ENCODE measurements at regions not wholly inside any gene's neighbourhood (a gene's known extent, or its start where the extent isn't known, plus 50 kb on each side); places are given as distances from the start of the nearest gene placed in this dataset.

DNA sequence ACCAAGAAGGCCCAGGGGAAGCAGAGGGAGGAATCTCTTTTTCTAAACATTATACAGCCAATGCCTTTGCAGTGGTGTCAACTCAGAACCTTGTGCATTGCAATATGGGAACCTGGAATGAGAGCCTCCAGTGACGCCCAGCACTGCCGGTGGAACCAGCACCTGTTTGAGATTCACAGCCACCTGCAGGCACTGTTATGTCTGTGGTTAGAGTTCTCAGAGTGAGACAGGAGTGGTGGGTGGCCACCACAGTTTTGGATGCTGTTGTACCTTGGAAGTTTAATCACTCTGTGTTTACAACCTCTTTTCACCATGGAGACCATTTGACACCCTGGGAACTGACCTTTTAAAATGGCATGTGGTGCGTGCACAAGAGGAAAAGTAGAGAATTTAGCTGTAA lies 185.3 kb upstream of the KCNG1 start:
- BruUV-seq (replicated peaks) = no TSS peak
- no peak for TF ChIP-seq NFXL1 (CRISPR knock-in tag; IDR thresholded peaks at IDR 0.05)
- TF ChIP-seq, protein P1, sequence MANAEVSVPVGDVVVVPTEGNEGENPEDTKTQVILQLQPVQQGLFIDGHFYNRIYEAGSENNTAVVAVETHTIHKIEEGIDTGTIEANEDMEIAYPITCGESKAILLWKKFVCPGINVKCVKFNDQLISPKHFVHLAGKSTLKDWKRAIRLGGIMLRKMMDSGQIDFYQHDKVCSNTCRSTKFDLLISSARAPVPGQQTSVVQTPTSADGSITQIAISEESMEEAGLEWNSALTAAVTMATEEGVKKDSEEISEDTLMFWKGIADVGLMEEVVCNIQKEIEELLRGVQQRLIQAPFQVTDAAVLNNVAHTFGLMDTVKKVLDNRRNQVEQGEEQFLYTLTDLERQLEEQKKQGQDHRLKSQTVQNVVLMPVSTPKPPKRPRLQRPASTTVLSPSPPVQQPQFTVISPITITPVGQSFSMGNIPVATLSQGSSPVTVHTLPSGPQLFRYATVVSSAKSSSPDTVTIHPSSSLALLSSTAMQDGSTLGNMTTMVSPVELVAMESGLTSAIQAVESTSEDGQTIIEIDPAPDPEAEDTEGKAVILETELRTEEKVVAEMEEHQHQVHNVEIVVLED (CRISPR knock-in tag; IDR thresholded peaks at IDR 0.05) = no peak
- no peak for TF ChIP-seq MED1 (CRISPR knock-in tag; IDR thresholded peaks at IDR 0.05; ENCODE audit: borderline replicate concordance)
- no peak for TF ChIP-seq SIRT6 (IDR thresholded peaks at IDR 0.05; ENCODE audit: low read depth, low read length)
- TF ChIP-seq, protein P2, sequence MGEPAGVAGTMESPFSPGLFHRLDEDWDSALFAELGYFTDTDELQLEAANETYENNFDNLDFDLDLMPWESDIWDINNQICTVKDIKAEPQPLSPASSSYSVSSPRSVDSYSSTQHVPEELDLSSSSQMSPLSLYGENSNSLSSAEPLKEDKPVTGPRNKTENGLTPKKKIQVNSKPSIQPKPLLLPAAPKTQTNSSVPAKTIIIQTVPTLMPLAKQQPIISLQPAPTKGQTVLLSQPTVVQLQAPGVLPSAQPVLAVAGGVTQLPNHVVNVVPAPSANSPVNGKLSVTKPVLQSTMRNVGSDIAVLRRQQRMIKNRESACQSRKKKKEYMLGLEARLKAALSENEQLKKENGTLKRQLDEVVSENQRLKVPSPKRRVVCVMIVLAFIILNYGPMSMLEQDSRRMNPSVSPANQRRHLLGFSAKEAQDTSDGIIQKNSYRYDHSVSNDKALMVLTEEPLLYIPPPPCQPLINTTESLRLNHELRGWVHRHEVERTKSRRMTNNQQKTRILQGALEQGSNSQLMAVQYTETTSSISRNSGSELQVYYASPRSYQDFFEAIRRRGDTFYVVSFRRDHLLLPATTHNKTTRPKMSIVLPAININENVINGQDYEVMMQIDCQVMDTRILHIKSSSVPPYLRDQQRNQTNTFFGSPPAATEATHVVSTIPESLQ (CRISPR knock-in tag; IDR thresholded peaks at IDR 0.05) = no peak
- no peak for TF ChIP-seq PHF20 (IDR thresholded peaks at IDR 0.05; ENCODE audit: partially characterized antibody)
- TF ChIP-seq, protein P3, sequence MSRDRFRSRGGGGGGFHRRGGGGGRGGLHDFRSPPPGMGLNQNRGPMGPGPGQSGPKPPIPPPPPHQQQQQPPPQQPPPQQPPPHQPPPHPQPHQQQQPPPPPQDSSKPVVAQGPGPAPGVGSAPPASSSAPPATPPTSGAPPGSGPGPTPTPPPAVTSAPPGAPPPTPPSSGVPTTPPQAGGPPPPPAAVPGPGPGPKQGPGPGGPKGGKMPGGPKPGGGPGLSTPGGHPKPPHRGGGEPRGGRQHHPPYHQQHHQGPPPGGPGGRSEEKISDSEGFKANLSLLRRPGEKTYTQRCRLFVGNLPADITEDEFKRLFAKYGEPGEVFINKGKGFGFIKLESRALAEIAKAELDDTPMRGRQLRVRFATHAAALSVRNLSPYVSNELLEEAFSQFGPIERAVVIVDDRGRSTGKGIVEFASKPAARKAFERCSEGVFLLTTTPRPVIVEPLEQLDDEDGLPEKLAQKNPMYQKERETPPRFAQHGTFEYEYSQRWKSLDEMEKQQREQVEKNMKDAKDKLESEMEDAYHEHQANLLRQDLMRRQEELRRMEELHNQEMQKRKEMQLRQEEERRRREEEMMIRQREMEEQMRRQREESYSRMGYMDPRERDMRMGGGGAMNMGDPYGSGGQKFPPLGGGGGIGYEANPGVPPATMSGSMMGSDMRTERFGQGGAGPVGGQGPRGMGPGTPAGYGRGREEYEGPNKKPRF (IDR thresholded peaks at IDR 0.05; ENCODE audit: low read depth, low read length) = no peak
- no peak for TF ChIP-seq ZBTB8A (IDR thresholded peaks at IDR 0.05; ENCODE audit: partially characterized antibody)
- no peak for TF ChIP-seq YBX1 (IDR thresholded peaks at IDR 0.05)
- no peak for TF ChIP-seq ETV6 (IDR thresholded peaks at IDR 0.05; ENCODE audit: borderline replicate concordance in 1 of 2, low read depth in 2 of 2, low read length in 1 of 2)
- TF ChIP-seq ETV6 (CRISPR knock-in tag; IDR thresholded peaks at IDR 0.05; ENCODE audit: borderline replicate concordance) = no peak
- TF ChIP-seq ZNF444 (CRISPR knock-in tag; IDR thresholded peaks at IDR 0.05) = no peak
- TF ChIP-seq, protein P4, sequence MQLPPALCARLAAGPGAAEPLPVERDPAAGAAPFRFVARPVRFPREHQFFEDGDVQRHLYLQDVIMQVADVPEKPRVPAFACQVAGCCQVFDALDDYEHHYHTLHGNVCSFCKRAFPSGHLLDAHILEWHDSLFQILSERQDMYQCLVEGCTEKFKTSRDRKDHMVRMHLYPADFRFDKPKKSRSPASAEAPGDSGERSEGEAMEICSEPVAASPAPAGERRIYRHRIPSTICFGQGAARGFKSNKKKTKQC (CRISPR knock-in tag; IDR thresholded peaks at IDR 0.05) = no peak
- no peak for TF ChIP-seq FOXA3 (CRISPR knock-in tag; conservative IDR thresholded peaks at IDR 0.05 in 1 of 2, IDR thresholded peaks at IDR 0.05 in 1 of 2)
- no peak for TF ChIP-seq SAP30 (IDR thresholded peaks at IDR 0.05; ENCODE audit: borderline replicate concordance, insufficient read depth, low read depth, low read length, poor library complexity, severe bottlenecking)
- no peak for TF ChIP-seq ARHGAP35 (IDR thresholded peaks at IDR 0.05; ENCODE audit: partially characterized antibody)

More for the DNA sequence above, 185.3 kb upstream of the KCNG1 start:
- FAIRE-seq (no peak), ATAC-seq (no peak), DNase-seq (ENCODE audit: extremely low read depth in 1 of 4, low spot score in 3 of 4) (no peak)
- Histone ChIP-seq H3K27me3 (ENCODE audit: control insufficient read depth in 2 of 2, insufficient read depth in 2 of 2, low read length in 2 of 2) (peaks cover under 1 to 5% of the 10 kb centered on the region in 2 experiments; a peak in 3 of 5 replicates), H4K20me1 (replicated peaks; ENCODE audit: control insufficient read depth, insufficient read depth, low read length) (no peaks in the 10 kb centered on the region; the same call in 1 of the 2 replicates), H2AFZ (ENCODE audit: low read depth, low read length) (no peak overlapping the region), H3K9me3 (replicated peaks; ENCODE audit: control insufficient read depth, insufficient read depth, low read depth, low read length) (no peaks in the 10 kb centered on the region), H3K4me1 (replicated peaks in 1 of 2; ENCODE audit: control insufficient read depth in 2 of 2, insufficient read depth in 2 of 2, low read length in 2 of 2) (no peaks in the 10 kb centered on the region), H3K79me2 (ENCODE audit: control insufficient read depth, insufficient read depth, low read length) (no peaks in the 10 kb centered on the region), H3K4me3 (no peak overlapping the region), H3K27ac (ENCODE audit: extremely low read depth, low read depth, low read length) (no peak overlapping the region), H3K4me2 (ENCODE audit: insufficient read depth, low read length) (no peak overlapping the region), H3K9ac (ENCODE audit: insufficient read depth in 1 of 2, low read depth in 2 of 2, low read length in 2 of 2) (no peak overlapping the region), H3K9me1 (ENCODE audit: control insufficient read depth, insufficient read depth, low read length) (no peaks in the 10 kb centered on the region), H3K36me3 (ENCODE audit: control insufficient read depth, insufficient read depth, low read length) (no peaks in the 10 kb centered on the region)
- POLR2A ChIA-PET = interaction anchor here (0.6 kb wide), 1 partner anchor 182 kb away, joined by 3 read pairs; no protein-coding TSS in a partner anchor
- in situ Hi-C loops (cut with MboI) = no loop called here
- 0% methylated on average over 3 of the region's 3 CpGs for WGBS (ENCODE audit: insufficient coverage, low coverage, missing lambda C conversion rate)
- intact Hi-C loops (cut with micrococcal nuclease) = no loop called here
- CTCF ChIA-PET (ENCODE audit: low intra/inter-chr PET ratio) = no interaction called here

Data from K562 (cell line).